Esophagus muscularis mucosa (tissue), 3 donors: ENCODE measurements at regions not wholly inside any gene's neighbourhood (a gene's known extent, or its start where the extent isn't known, plus 50 kb on each side); places are given as distances from the start of the nearest gene placed in this dataset.

Experiments
- CTCF ChIP-seq, 3 experiments: fragments of 200-600 bp in 2 of 3; fragments of 450-650 bp in 1 of 3; sonication (generic) in 2 of 3; IDR thresholded peaks; one replicate each; pipeline ENCODE4 v1.5.1; 2017 to 2019; ENCODE audit warnings: antibody characterized with exemption in 3 of 3, mild to moderate bottlenecking in 2 of 3, moderate library complexity in 1 of 3
- POLR2A ChIP-seq: fragments of 450-650 bp; IDR thresholded peaks from one replicate; pipeline ENCODE4 v1.6.1; 2017; ENCODE audit warnings: antibody characterized with exemption, moderate library complexity, mild to moderate bottlenecking, low read depth
- POLR2AphosphoS5 ChIP-seq, 2 donors: sonication (generic); formaldehyde crosslinking; IDR thresholded peaks; one replicate each; pipeline ENCODE4 v1.6.1; 2017; ENCODE audit warnings: antibody characterized with exemption in 2 of 2

DNA sequence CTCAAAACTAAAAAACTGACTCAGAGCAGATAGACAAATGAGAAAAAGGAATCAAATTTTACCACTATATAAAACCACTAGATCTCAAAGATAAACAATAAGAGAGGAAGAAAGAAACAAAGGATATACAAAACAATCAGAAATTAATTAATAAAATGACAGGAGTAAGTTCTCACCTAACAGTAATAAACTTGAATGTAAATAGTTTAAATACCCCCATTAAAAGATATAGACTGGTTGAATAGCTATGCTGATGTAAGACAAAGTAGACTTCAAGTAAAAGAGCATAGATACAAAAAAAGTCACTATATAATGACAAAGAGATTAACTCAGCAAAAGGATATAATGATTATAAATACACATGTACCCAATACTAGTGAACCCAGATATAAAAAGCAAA is 72.3 kb upstream of the GNAZ start:
- TF ChIP-seq POLR2A (no peak), CTCF (IDR thresholded peaks at IDR 0.05) (no peak), POLR2AphosphoS5 (IDR thresholded peaks at IDR 0.05) (no peak)
